ENCODE measurements at regions not wholly inside any gene's neighbourhood (a gene's known extent, or its start where the extent isn't known, plus 50 kb on each side); places are given as distances from the start of the nearest gene placed in this dataset.
"Not testable (repeated sequence)": the region's sequence is repeated elsewhere in the genome, so short reads cannot be mapped to it uniquely, and the experiment has no call there.

GRCh38 chrX:122092360-122092759 is 1045.0 kb downstream of the GLUD2 start:
- DNase-seq = no peak

DNA sequence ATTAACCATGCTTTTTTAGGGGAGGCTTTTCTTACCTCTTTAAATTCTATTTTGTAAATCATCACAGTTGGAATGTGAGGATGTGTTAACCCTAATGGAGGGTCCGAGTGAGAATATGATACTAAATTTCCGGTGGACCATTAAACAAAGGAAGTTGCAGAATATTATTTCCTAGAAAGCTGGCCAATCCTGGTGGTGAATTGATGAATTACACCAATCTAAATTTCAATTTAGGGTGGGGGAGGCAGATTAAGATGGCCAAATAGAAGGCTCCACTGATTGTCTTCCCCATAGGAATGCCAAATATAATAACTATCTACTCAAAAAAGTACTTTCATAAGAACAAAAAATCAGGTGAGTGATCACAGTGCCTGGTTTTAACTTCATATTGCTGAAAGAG is 1045.6 kb downstream of the GLUD2 start:
- no peak for DNase-seq

DNA sequence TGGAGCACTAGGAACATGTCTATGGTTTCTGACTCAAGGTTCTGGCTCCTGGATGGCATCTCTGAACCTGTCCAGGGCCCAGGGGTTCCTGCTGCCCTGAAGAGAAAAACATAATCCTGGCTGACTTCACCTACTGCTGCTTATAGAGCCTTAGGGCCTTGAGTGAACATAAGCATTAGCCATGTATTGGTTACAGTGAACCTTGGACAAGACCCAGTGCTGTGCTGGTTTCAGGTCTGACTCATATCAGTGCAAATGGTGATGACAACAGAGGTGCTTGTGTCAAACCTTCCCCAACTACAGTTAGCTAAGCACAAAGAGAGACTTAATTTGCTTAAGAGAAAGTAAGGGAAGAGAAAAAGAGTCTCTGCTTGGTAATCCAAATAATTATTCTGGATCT is 1047.2 kb downstream of the GLUD2 start:
- no peak for DNase-seq

- no peak for DNase-seq
Observed at GRCh38 chrX:122113376-122113775, 1066.0 kb downstream of the GLUD2 start.

GRCh38 chrX:122113896-122114295 is 1066.5 kb downstream of the GLUD2 start:
- DNase-seq = no peak

DNA sequence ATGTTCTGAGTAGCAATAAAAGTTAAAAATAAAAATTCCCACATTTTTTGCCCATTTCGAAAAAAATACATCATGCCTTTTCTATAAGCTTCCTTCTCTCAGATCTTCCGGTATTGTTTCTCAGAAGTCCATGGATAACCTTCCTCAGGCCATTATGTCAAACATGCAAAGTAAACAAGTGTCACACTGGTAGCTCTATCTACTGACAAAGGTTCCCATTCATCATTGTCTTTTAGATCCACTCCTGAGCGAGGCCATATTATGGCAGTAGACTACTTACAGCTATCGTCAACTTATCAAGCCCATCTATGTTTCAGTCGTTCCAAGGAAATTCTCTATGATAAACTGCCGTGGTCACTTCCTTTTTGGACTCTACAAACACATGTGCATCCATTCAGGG is 1068.2 kb downstream of the GLUD2 start:
- no peak for DNase-seq

GRCh38 chrX:122119361-122119760 is 1064.7 kb upstream of the GRIA3 start:
- DNase-seq = no peak

- DNase-seq = no peak
Observed at GRCh38 chrX:122122274-122122673, 1061.8 kb upstream of the GRIA3 start.

- no peak for DNase-seq
Observed at GRCh38 chrX:122133478-122133877, 1050.6 kb upstream of the GRIA3 start.

GRCh38 chrX:122134291-122134690 is 1049.8 kb upstream of the GRIA3 start:
- no peak for DNase-seq

DNA sequence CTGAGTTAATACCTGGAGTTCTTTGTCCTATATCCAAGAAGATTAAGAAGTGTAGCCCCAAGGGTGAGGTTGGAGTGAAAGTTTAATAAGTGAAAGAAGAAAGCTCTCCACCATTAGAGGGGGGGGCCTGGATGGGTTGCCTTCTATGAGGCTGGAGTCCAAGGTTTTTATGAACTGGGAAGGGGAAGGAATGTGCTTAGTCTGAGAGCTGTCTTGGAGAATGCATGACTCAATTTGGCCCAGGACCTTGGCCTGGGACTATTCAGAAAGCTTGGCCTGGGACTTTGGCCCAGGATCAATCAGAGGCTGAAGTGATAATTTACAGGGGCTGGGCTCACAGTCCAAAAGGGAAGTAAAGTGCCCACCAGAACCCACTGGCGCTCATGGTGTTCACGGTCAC is 1049.0 kb upstream of the GRIA3 start:
- no peak for DNase-seq

GRCh38 chrX:122140219-122140618 is 1043.9 kb upstream of the GRIA3 start:
- DNase-seq = not testable (repeated sequence)

- DNase-seq = no peak
Observed at GRCh38 chrX:122154019-122154418, 1030.1 kb upstream of the GRIA3 start.

DNA sequence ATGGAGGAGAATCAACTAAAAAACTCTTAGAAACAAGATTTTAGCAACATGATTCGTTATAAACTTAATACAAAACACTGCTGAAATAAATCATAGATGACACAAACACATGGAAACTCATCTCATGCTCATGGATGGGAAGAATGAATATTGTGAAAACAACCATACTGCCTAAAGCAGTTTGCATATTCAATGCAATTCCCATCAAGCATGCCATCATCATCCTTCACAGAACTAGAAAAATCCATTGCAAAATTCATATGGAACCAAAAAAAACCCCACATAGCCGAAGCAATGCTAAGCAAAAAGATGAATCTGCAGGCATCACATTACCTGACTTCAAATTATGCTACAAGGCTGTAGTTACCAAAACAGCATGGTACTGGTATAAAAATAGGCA is 1015.8 kb upstream of the GRIA3 start:
- DNase-seq = no peak

DNA sequence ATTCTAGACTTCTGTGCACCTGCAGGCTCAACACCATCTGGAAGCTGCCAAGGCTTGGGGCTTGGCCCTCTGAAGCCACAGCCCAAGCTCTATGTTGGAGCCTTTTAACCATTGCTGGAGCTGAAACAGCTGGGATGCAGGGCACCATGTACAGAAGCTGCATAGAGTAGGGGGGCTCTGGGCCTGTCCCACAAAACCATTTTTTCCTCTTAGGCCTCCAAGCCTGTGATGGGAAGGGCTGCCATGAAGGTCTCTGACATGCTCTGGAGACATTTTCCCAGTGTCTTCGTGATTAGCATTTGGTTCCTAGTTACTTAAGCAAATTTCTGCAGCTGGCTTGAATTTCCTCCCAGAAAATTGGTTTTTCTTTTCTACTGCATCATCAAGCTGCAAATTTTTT is 999.3 kb upstream of the GRIA3 start:
- no peak for DNase-seq

- DNase-seq = no peak
Observed at GRCh38 chrX:122187069-122187713, 996.9 kb upstream of the GRIA3 start.

GRCh38 chrX:122188751-122189150 is 995.3 kb upstream of the GRIA3 start:
- no peak for DNase-seq

GRCh38 chrX:122196343-122196742 is 987.7 kb upstream of the GRIA3 start:
- no peak for DNase-seq

GRCh38 chrX:122203399-122203798 is 980.7 kb upstream of the GRIA3 start:
- no peak for DNase-seq

DNA sequence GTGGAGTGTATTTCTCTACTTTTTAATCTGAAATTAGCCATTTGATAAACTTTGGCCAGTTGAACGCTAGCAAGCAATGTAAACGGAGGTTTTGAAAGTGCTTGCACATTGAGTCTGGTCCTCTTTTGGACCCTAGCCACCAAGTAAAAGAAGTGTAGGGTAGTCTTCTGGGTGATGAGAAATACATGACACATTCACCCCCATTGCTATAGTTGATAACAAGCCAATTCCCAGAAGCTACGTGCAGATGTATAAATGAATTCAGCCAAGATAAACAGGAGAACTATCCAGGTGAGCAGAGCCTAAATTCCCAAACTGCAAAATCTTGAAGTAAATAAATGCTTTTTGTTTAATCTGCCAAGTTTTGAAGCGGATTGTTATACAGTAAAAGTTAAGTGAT is 965.4 kb upstream of the GRIA3 start:
- DNase-seq = no peak

DNA sequence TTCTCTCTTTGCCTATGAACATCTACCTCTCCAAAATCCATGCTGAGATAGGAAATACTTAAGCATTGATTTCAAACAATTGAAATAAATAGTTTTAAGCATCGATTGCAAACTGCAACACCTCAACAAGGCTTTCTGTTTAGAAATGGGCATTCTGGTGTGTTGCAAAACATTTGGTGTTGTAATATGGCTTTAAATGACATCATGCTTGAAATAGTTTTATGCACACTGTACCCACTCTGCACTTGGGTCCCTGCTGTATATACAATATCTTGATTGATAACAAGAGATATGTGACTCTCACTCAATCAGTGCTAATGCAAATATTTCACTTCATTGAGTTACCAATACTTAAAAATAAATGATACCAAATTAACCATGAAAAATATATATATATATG is 964.9 kb upstream of the GRIA3 start:
- no peak for DNase-seq

- no peak for DNase-seq
Observed at GRCh38 chrX:122219735-122220134, 964.3 kb upstream of the GRIA3 start.

- DNase-seq = no peak
Observed at GRCh38 chrX:122220644-122221373, 963.3 kb upstream of the GRIA3 start.

GRCh38 chrX:122221810-122222209 is 962.3 kb upstream of the GRIA3 start:
- DNase-seq = not testable (repeated sequence)

DNA sequence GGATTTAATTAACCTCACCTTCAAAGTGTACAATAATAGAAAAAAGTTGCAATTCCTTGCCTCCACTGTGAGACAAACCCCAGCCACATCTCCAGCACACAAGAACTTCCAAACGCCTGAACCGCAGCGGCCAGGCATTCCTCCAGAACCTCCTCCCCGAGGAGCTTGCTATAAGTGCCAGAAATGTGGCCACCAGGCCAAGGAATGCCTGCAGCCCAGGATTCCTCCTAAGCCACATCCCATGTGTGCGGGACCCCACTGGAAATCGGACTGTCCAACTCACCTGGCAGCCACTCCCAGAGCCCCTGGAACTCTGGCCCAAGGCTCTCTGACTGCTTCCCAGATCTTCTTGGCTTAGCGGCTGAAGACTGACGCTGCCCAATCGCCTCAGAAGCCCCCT is 959.9 kb upstream of the GRIA3 start:
- not testable (repeated sequence) for DNase-seq

All from GF-D8 (cell line).